ENCODE measurements at regions not wholly inside any gene's neighbourhood (a gene's known extent, or its start where the extent isn't known, plus 50 kb on each side); places are given as distances from the start of the nearest gene placed in this dataset.

GRCh38 chr22:27090611-27091011 is 433.2 kb downstream of the MIAT start:
- TF ChIP-seq GATA3 (IDR thresholded peaks at IDR 0.05; ENCODE audit: low read depth, low read length): no peak
- no peak for TF ChIP-seq GATA2 (IDR thresholded peaks at IDR 0.05; ENCODE audit: low read depth, low read length)

- no peak for TF ChIP-seq GATA2 (IDR thresholded peaks at IDR 0.05; ENCODE audit: low read depth, low read length)
Measured at GRCh38 chr22:27093422-27093821, 436.0 kb downstream of the MIAT start.

GRCh38 chr22:27094633-27095308 is 437.4 kb downstream of the MIAT start:
- TF ChIP-seq GATA3 (IDR thresholded peaks at IDR 0.05; ENCODE audit: low read depth, low read length) (no peak), GATA2 (IDR thresholded peaks at IDR 0.05; ENCODE audit: low read depth, low read length) (no peak)

- no peak for TF ChIP-seq GATA2 (IDR thresholded peaks at IDR 0.05; ENCODE audit: low read depth, low read length)
- no peak for TF ChIP-seq GATA3 (IDR thresholded peaks at IDR 0.05; ENCODE audit: low read depth, low read length)
Measured at GRCh38 chr22:27097506-27097905, 440.1 kb downstream of the MIAT start.

GRCh38 chr22:27097933-27098332 is 440.5 kb downstream of the MIAT start:
- no peak for TF ChIP-seq GATA3 (IDR thresholded peaks at IDR 0.05; ENCODE audit: low read depth, low read length)
- TF ChIP-seq GATA2 (IDR thresholded peaks at IDR 0.05; ENCODE audit: low read depth, low read length): no peak

- TF ChIP-seq GATA3 (IDR thresholded peaks at IDR 0.05; ENCODE audit: low read depth, low read length): no peak
- TF ChIP-seq GATA2 (IDR thresholded peaks at IDR 0.05; ENCODE audit: low read depth, low read length): no peak
Measured at GRCh38 chr22:27099946-27100722, 442.7 kb downstream of the MIAT start.

GRCh38 chr22:27100789-27101188 is 443.4 kb downstream of the MIAT start:
- no peak for TF ChIP-seq GATA2 (IDR thresholded peaks at IDR 0.05; ENCODE audit: low read depth, low read length)
- no peak for TF ChIP-seq GATA3 (IDR thresholded peaks at IDR 0.05; ENCODE audit: low read depth, low read length)

- TF ChIP-seq GATA2 (IDR thresholded peaks at IDR 0.05; ENCODE audit: low read depth, low read length) (no peak), GATA3 (IDR thresholded peaks at IDR 0.05; ENCODE audit: low read depth, low read length) (no peak)
Measured at GRCh38 chr22:27101288-27101687, 443.9 kb downstream of the MIAT start.

GRCh38 chr22:27104449-27104848 is 447.1 kb downstream of the MIAT start:
- TF ChIP-seq GATA3 (IDR thresholded peaks at IDR 0.05; ENCODE audit: low read depth, low read length) (no peak), GATA2 (IDR thresholded peaks at IDR 0.05; ENCODE audit: low read depth, low read length) (no peak)

GRCh38 chr22:27105142-27106025 is 448.0 kb downstream of the MIAT start:
- TF ChIP-seq GATA2 (IDR thresholded peaks at IDR 0.05; ENCODE audit: low read depth, low read length): no peak
- TF ChIP-seq GATA3 (IDR thresholded peaks at IDR 0.05; ENCODE audit: low read depth, low read length): no peak

- TF ChIP-seq GATA2 (IDR thresholded peaks at IDR 0.05; ENCODE audit: low read depth, low read length): no peak
- TF ChIP-seq GATA3 (IDR thresholded peaks at IDR 0.05; ENCODE audit: low read depth, low read length): no peak
Measured at GRCh38 chr22:27106985-27107384, 449.6 kb downstream of the MIAT start.

GRCh38 chr22:27107386-27107785 is 450.0 kb downstream of the MIAT start:
- no peak for TF ChIP-seq GATA3 (IDR thresholded peaks at IDR 0.05; ENCODE audit: low read depth, low read length)
- no peak for TF ChIP-seq GATA2 (IDR thresholded peaks at IDR 0.05; ENCODE audit: low read depth, low read length)

- TF ChIP-seq GATA3 (IDR thresholded peaks at IDR 0.05; ENCODE audit: low read depth, low read length): no peak
- TF ChIP-seq GATA2 (IDR thresholded peaks at IDR 0.05; ENCODE audit: low read depth, low read length): peak; percentile 76
Measured at GRCh38 chr22:27107824-27108223, 450.4 kb downstream of the MIAT start.

- TF ChIP-seq GATA3 (IDR thresholded peaks at IDR 0.05; ENCODE audit: low read depth, low read length) (no peak), GATA2 (IDR thresholded peaks at IDR 0.05; ENCODE audit: low read depth, low read length) (no peak)
Measured at GRCh38 chr22:27108425-27109114, 451.2 kb downstream of the MIAT start.
